Tongue (tissue), 1 donor: ENCODE measurements at regions not wholly inside any gene's neighbourhood (a gene's known extent, or its start where the extent isn't known, plus 50 kb on each side); places are given as distances from the start of the nearest gene placed in this dataset.
"Not testable (repeated sequence)": the region's sequence is repeated elsewhere in the genome, so short reads cannot be mapped to it uniquely, and the experiment has no call there.

Experiments used
- DNase-seq: peaks from one replicate; pipeline ENCODE4 v3.0.0-alpha.2; 2015

- no peak for DNase-seq
Measured at GRCh38 chr17:54194268-54194667, 371.5 kb downstream of the KIF2B start.

GRCh38 chr17:54196751-54197150, 374.0 kb downstream of the KIF2B start:
- DNase-seq: no peak

- not testable (repeated sequence) for DNase-seq
Measured at GRCh38 chr17:54201380-54201779, 378.7 kb downstream of the KIF2B start.

GRCh38 chr17:54220829-54221228, 398.1 kb downstream of the KIF2B start:
- no peak for DNase-seq

GRCh38 chr17:54221499-54221898, 398.8 kb downstream of the KIF2B start:
- no peak for DNase-seq

GRCh38 chr17:54235571-54235970, 412.8 kb downstream of the KIF2B start:
- DNase-seq: no peak

GRCh38 chr17:54237911-54238515, 415.3 kb downstream of the KIF2B start:
- peak; percentile 13 for DNase-seq

- no peak for DNase-seq
Measured at GRCh38 chr17:54239291-54239690, 416.6 kb downstream of the KIF2B start.

- no peak for DNase-seq
Measured at GRCh38 chr17:54255696-54256095, 433.0 kb downstream of the KIF2B start.

- DNase-seq: no peak
Measured at GRCh38 chr17:54256401-54256929, 433.7 kb downstream of the KIF2B start.

GRCh38 chr17:54257440-54257839, 434.7 kb downstream of the KIF2B start:
- DNase-seq: no peak

- no peak for DNase-seq
Measured at GRCh38 chr17:54259476-54259875, 436.7 kb downstream of the KIF2B start.

- no peak for DNase-seq
Measured at GRCh38 chr17:54261465-54261864, 438.7 kb downstream of the KIF2B start.

GRCh38 chr17:54269881-54270280, 447.2 kb downstream of the KIF2B start:
- DNase-seq: no peak

- DNase-seq: no peak
Measured at GRCh38 chr17:54270499-54270898, 447.8 kb downstream of the KIF2B start.

- no peak for DNase-seq
Measured at GRCh38 chr17:54277868-54278267, 455.1 kb downstream of the KIF2B start.

- no peak for DNase-seq
Measured at GRCh38 chr17:54280741-54281140, 458.0 kb downstream of the KIF2B start.

GRCh38 chr17:54282886-54283285, 460.2 kb downstream of the KIF2B start:
- no peak for DNase-seq

- DNase-seq: no peak
Measured at GRCh38 chr17:54307351-54307750, 484.6 kb downstream of the KIF2B start.

- no peak for DNase-seq
Measured at GRCh38 chr17:54324813-54325212, 502.1 kb downstream of the KIF2B start.

GRCh38 chr17:54339731-54340130, 517.0 kb downstream of the KIF2B start:
- DNase-seq: no peak

- DNase-seq: no peak
Measured at GRCh38 chr17:54347495-54347894, 524.8 kb downstream of the KIF2B start.

- DNase-seq: no peak
Measured at GRCh38 chr17:54348234-54348633, 525.5 kb downstream of the KIF2B start.

- no peak for DNase-seq
Measured at GRCh38 chr17:54353789-54354525, 531.2 kb downstream of the KIF2B start.
